ELR (cell line): ENCODE measurements at regions not wholly inside any gene's neighbourhood (a gene's known extent, or its start where the extent isn't known, plus 50 kb on each side); places are given as distances from the start of the nearest gene placed in this dataset.
"Not testable (repeated sequence)": the region's sequence is repeated elsewhere in the genome, so short reads cannot be mapped to it uniquely, and the experiment has no call there.

Experiments
- DNase-seq: peaks from one replicate; pipeline ENCODE4 v3.0.0-alpha.2; 2015; ENCODE audit warnings: low read depth

- no peak for DNase-seq
Observed at GRCh38 chr4:84126061-84126787, 372.9 kb downstream of the NKX6-1 start.

- no peak for DNase-seq
Observed at GRCh38 chr4:84110040-84110439, 389.1 kb downstream of the NKX6-1 start.

- DNase-seq = not testable (repeated sequence)
Observed at GRCh38 chr4:84101653-84102625, 397.2 kb downstream of the NKX6-1 start.

GRCh38 chr4:84100071-84100470, 399.0 kb downstream of the NKX6-1 start:
- no peak for DNase-seq

- no peak for DNase-seq
Observed at GRCh38 chr4:84099599-84099998, 399.5 kb downstream of the NKX6-1 start.

- DNase-seq = no peak
Observed at GRCh38 chr4:84091266-84091665, 407.8 kb downstream of the NKX6-1 start.

- no peak for DNase-seq
Observed at GRCh38 chr4:84089652-84090437, 409.2 kb downstream of the NKX6-1 start.

- no peak for DNase-seq
Observed at GRCh38 chr4:84085986-84086385, 413.1 kb downstream of the NKX6-1 start.

- no peak for DNase-seq
Observed at GRCh38 chr4:84070289-84070688, 428.8 kb downstream of the NKX6-1 start.

GRCh38 chr4:84063619-84064018, 435.5 kb downstream of the NKX6-1 start:
- DNase-seq = no peak

GRCh38 chr4:84058201-84058600, 440.9 kb downstream of the NKX6-1 start:
- no peak for DNase-seq

GRCh38 chr4:84051639-84052038, 447.5 kb downstream of the NKX6-1 start:
- no peak for DNase-seq

- no peak for DNase-seq
Observed at GRCh38 chr4:84051089-84051488, 448.0 kb downstream of the NKX6-1 start.

GRCh38 chr4:84050015-84050414, 449.1 kb downstream of the NKX6-1 start:
- DNase-seq = no peak

- no peak for DNase-seq
Observed at GRCh38 chr4:84046551-84046950, 452.5 kb downstream of the NKX6-1 start.

GRCh38 chr4:84041426-84041825, 457.7 kb downstream of the NKX6-1 start:
- DNase-seq = no peak

GRCh38 chr4:84035568-84035967, 463.5 kb downstream of the NKX6-1 start:
- no peak for DNase-seq

GRCh38 chr4:84032372-84032771, 466.7 kb downstream of the NKX6-1 start:
- DNase-seq = no peak

GRCh38 chr4:84031401-84031800, 467.7 kb downstream of the NKX6-1 start:
- no peak for DNase-seq

GRCh38 chr4:84028340-84028739, 470.8 kb downstream of the NKX6-1 start:
- DNase-seq = peak; percentile 22

GRCh38 chr4:84024405-84024804, 474.7 kb downstream of the NKX6-1 start:
- no peak for DNase-seq

GRCh38 chr4:84022564-84022963, 476.5 kb downstream of the NKX6-1 start:
- DNase-seq = no peak
